Ascending aorta (tissue), 2 donors: ENCODE measurements at regions not wholly inside any gene's neighbourhood (a gene's known extent, or its start where the extent isn't known, plus 50 kb on each side); places are given as distances from the start of the nearest gene placed in this dataset.

Experiments used
- DNase-seq, 2 donors: peaks; one replicate each; pipeline ENCODE4 v3.0.0-alpha.2; 2019; ENCODE audit warnings: low spot score in 2 of 2
- H3K27ac ChIP-seq, 2 donors: fragments of 200-600 bp; sonication (generic); one replicate each; pipeline ENCODE4 v1.5.1; 2016 to 2017; ENCODE audit warnings: mild to moderate bottlenecking in 1 of 2
- H3K27me3 ChIP-seq: fragments of 200-600 bp; sonication (generic); one replicate; pipeline ENCODE4 v1.5.1; 2017
- H3K36me3 ChIP-seq, 2 donors: fragments of 200-600 bp; sonication (generic); one replicate each; pipeline ENCODE4 v1.5.1; 2016
- H3K4me1 ChIP-seq, 2 donors: fragments of 200-600 bp; sonication (generic); one replicate each; pipeline ENCODE4 v1.5.1; 2016 to 2017; ENCODE audit warnings: mild to moderate bottlenecking in 1 of 2
- H3K4me3 ChIP-seq, 2 donors: fragments of 200-600 bp; sonication (generic); one replicate each; pipeline ENCODE4 v1.5.1; 2016 to 2017; ENCODE audit warnings: mild to moderate bottlenecking in 1 of 2
- H3K9me3 ChIP-seq, 2 donors: fragments of 200-600 bp; sonication (generic); one replicate each; pipeline ENCODE4 v1.5.1; 2016
- CTCF ChIP-seq, 3 experiments: fragments of 200-600 bp in 2 of 3; fragments of 450-650 bp in 1 of 3; sonication (generic) in 2 of 3; IDR thresholded peaks; one replicate each; pipeline ENCODE4 v1.5.1; 2016 to 2019; ENCODE audit warnings: antibody characterized with exemption in 3 of 3, mild to moderate bottlenecking in 1 of 3, moderate library complexity in 1 of 3
- intact Hi-C: fragments of 100-400 bp; cut with DNase I; formaldehyde crosslinking; loops from one replicate; pipeline ENCODE4 v1.15.1; 2023

- no peaks in the 10 kb centered on the region for H3K4me1 ChIP-seq
- no peak for TF ChIP-seq CTCF (IDR thresholded peaks at IDR 0.05)
- intact Hi-C loops = no loop called here
- H3K27ac ChIP-seq = no peak overlapping the region
- DNase-seq = no peak
- H3K4me3 ChIP-seq = no peak overlapping the region
- no peaks in the 10 kb centered on the region for H3K36me3 ChIP-seq
- H3K27me3 ChIP-seq = no peaks in the 10 kb centered on the region
- H3K9me3 ChIP-seq = no peaks in the 10 kb centered on the region
Measured at GRCh38 chr6:43880236-43881137, 110.5 kb downstream of the VEGFA start.

- TF ChIP-seq CTCF (IDR thresholded peaks at IDR 0.05) = no peak
- H3K27me3 ChIP-seq = no peaks in the 10 kb centered on the region
Measured at GRCh38 chr6:43879722-43880121, 109.7 kb downstream of the VEGFA start.

GRCh38 chr6:43878823-43879495 is 108.9 kb downstream of the VEGFA start:
- no peaks in the 10 kb centered on the region for H3K4me1 ChIP-seq
- H3K27me3 ChIP-seq = no peaks in the 10 kb centered on the region
- H3K36me3 ChIP-seq = no peaks in the 10 kb centered on the region
- no peak overlapping the region for H3K4me3 ChIP-seq
- no peak for TF ChIP-seq CTCF (IDR thresholded peaks at IDR 0.05)
- no peak overlapping the region for H3K27ac ChIP-seq
- intact Hi-C loops = no loop called here
- H3K9me3 ChIP-seq = no peaks in the 10 kb centered on the region
- no peak for DNase-seq

More at GRCh38 chr6:43879722-43880121, 109.7 kb downstream of the VEGFA start:
- intact Hi-C loops = no loop called here
- Histone ChIP-seq H3K27ac (no peak overlapping the region), H3K9me3 (no peaks in the 10 kb centered on the region), H3K36me3 (no peaks in the 10 kb centered on the region), H3K4me3 (no peak overlapping the region), H3K4me1 (no peaks in the 10 kb centered on the region)
- no peak for DNase-seq

GRCh38 chr6:43878127-43878634 is 108.2 kb downstream of the VEGFA start:
- no peaks in the 10 kb centered on the region for H3K27me3 ChIP-seq
- no peak for TF ChIP-seq CTCF (IDR thresholded peaks at IDR 0.05)
- no peaks in the 10 kb centered on the region for H3K9me3 ChIP-seq
- no peaks in the 10 kb centered on the region for H3K36me3 ChIP-seq
- no peaks in the 10 kb centered on the region for H3K4me1 ChIP-seq
- no peak overlapping the region for H3K27ac ChIP-seq
- intact Hi-C loops = no loop called here
- no peak overlapping the region for H3K4me3 ChIP-seq
- DNase-seq = no peak

GRCh38 chr6:43877463-43878126 is 107.6 kb downstream of the VEGFA start:
- Histone ChIP-seq H3K27me3 (no peaks in the 10 kb centered on the region), H3K27ac (no peak overlapping the region), H3K36me3 (no peaks in the 10 kb centered on the region), H3K4me1 (no peaks in the 10 kb centered on the region), H3K9me3 (no peaks in the 10 kb centered on the region), H3K4me3 (no peak overlapping the region)
- no peak for TF ChIP-seq CTCF (IDR thresholded peaks at IDR 0.05)
- DNase-seq = no peak
- intact Hi-C loops = no loop called here
